GM18511 (cell line): ENCODE measurements at regions not wholly inside any gene's neighbourhood (a gene's known extent, or its start where the extent isn't known, plus 50 kb on each side); places are given as distances from the start of the nearest gene placed in this dataset.
"Not testable (repeated sequence)": the region's sequence is repeated elsewhere in the genome, so short reads cannot be mapped to it uniquely, and the experiment has no call there.

Experiments used
- ATAC-seq: cut with Tn5 transposase; IDR thresholded peaks from one replicate; pipeline ENCODE4 v1.9.1; 2021; ENCODE audit warnings: mild to moderate bottlenecking, moderate library complexity; ENCODE audit not compliant: unreplicated experiment

DNA sequence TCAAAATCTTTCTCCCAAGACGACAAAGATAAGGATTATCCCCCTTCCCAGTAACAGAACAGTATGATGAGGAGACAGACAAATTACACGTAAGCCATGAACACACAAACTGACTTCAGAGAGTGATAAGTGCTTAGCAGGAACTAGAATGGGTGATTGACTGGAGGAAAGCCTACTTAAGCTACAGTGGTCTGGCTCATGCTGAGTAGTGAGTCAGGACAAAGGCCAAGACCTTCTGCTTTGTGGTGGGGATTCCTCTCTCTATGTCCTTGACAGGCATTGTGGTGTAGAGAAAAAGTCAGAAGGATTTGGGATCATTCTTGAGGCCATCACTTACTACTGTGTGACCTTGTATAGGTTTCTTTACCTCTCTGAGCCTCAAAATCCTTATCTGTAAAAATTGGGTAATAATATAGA, 381.9 kb upstream of the CCL2 start:
- ATAC-seq, result no peak

- ATAC-seq, result no peak
Measured at GRCh38 chr17:33874617-33875060, 380.4 kb upstream of the CCL2 start.

DNA sequence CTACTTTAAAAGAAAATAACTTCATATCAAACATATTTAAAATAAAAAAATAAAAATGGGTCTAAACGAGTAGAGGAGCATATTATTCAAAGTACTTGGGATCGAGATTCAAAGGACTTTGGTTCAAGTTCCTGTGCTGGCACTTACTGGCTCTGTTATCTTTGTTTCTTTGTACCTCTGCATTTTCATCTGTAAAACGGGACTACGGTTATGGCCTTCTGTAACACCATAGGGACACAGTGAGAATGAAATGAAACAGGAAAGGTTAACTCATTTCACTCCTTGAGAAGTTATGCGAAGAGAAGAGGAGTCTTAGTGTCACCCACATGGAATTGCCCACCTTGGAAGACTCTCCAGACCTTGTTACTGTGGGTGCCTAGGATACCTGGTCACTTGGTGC, 379.1 kb upstream of the CCL2 start:
- ATAC-seq, result no peak

DNA sequence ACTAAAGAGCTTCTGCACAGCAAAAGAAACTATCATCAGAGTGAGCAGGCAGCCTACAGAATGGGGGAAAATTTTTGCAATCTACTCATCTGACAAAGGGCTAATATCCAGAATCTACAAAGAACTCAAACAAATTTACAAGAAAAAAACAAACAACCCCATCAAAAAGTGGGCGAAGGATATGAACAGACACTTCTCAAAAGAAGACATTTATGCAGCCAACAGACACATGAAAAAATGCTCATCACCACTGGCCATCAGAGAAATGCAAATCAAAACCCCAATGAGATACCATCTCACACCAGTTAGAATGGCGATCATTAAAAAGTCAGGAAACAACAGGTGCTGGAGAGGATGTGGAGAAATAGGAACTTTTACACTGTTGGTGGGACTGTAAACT, 372.8 kb upstream of the CCL2 start:
- not testable (repeated sequence) for ATAC-seq

GRCh38 chr17:33882677-33883076, 372.4 kb upstream of the CCL2 start:
- not testable (repeated sequence) for ATAC-seq

DNA sequence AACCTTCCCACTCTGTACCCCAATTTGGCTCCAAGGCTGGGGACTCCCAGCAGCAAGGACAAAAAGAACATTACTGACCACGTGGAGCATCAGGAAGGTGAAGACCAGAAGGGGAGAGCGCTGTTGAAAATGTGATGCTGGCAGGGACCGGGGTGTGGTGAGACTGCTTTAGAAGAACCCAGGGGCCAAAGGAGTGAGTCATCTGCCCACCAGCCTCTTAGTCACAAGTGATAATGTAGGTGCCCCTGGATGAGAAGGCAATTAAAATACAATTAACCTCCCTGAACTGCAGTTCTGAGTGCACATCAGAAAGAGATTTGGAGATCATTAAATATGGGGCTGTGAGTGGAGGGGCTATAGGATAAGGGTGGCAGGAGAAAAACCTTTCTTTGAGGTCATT, 366.6 kb upstream of the CCL2 start:
- no peak for ATAC-seq

DNA sequence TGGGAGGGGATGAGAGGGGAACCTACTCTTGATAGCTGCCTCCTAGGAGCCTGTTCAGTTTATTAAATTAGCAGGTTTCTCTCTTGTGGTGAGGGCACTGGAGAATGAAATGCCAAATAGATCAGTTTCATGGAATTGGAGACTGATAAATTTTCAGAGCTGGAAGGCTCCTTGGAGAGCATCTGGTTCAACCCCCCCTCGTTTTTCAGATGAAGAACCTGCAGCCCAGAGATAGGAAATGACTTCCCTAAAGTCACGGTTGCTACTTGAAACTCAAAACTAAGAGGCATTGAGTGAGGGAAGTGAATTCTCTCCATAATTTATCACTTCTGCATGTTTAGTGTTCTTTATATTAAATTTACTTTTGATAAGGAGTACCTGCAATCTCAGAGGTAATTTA, 366.0 kb upstream of the CCL2 start:
- ATAC-seq, result no peak

DNA sequence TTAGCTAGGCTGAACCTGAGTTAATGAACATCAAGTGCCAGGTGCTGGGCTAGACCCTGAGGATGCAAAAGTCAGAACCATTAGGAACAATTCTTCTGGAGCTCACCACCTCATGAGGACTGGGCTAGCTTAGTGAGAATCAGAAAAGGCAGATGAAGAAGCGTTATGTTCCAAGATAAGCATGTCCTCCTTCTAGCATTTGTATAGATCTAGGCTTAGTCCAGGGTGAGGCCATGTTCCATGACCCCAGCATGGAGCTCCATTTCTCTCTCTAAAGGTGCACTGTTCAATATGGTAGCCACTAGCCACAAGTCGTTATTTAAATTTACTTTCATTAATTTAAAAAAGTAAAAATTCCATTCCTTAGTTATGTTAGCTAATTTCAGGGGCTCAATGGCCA, 365.3 kb upstream of the CCL2 start:
- ATAC-seq, result no peak

DNA sequence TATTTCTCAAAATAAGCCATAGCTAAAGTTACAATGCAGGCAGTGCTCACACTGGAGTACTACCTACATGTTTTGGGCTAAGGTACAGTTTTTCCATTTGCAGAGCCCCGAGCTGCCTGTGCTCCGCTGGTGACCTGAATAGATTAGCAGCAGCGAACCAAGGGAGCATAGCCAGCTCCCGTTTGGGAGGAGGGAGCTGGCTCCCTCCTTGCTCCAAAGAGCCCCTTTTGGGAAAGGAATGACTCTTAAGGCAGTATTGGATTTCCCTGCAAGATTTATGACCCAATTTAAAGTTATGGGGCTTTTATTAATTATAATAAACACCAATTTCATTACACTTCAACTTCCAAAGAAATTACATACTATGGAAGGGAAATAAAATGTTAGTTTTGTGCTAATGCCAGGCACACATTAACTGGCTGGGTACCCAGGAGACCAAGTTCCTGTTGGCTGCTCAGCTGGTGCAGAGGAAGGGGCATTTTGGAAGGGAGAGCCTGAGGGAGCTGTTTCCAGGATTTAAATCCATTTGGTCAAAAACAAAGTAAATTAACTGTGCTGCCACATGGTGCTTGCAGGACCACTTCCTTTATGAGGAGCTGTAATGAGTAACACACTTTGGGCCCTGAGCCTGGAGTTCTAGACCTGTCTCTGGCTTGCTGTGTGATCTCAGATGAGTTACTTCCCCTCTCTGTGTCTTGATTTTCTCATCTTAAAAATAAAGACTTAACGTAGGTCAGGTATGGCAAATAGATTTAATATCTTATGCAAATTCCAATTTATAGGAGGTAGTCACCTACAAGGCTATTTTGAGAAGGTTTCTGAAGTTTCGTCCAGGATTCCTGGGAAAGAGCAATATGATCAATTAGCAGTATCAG, 362.1 kb upstream of the CCL2 start:
- no peak for ATAC-seq

- ATAC-seq, result no peak
Measured at GRCh38 chr17:33895491-33895890, 359.6 kb upstream of the CCL2 start.

GRCh38 chr17:33896263-33896662, 358.8 kb upstream of the CCL2 start:
- ATAC-seq, result no peak

- ATAC-seq, result no peak
Measured at GRCh38 chr17:33901085-33901484, 354.0 kb upstream of the CCL2 start.

DNA sequence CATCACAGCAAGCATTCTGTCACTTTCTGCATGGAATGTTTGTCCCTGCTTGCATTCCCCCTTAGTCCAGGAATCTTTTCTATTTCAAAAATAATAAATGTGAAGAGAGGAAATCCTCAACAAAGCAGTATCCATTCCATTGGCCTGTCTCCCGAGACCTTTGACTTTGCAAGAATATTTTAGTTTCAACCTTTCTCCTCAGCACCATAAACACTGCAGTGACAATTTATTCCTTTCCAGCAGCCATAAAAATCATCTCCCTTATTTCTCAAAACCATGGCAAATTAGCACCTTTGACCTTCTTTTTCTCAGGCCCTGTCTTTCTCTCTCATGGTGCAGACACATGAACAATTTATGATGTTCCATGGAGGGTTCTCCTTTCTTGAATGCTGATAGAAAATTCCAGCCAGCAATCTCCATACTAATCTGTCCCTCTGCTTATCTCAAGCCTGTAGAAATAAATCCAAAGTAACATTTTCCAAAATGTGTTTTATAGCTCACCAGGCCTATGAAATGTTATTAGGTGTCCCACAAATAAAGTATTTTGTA, 352.1 kb upstream of the CCL2 start:
- ATAC-seq, result no peak

DNA sequence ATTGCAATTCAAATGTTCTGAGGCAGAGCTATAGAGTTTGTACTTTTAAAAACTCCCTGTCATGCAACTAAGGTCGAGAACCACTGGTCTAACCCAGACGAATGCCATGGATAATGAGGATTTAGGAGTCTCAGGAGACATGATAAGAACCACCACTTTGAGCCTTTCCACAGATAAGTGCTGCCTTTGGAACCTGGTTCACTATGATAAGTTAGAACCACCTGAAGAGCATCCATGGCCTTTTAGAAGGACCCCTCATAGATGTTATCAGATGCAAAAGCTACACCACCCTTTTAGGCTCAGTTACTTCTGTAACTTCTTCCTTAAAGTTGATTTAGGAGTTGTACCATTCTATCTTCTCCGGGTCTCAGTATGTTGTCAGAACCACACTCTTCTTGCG, 350.6 kb upstream of the CCL2 start:
- no peak for ATAC-seq

GRCh38 chr17:33905338-33905800, 349.7 kb upstream of the CCL2 start:
- no peak for ATAC-seq

GRCh38 chr17:33908363-33909064, 346.6 kb upstream of the CCL2 start:
- ATAC-seq, result no peak

DNA sequence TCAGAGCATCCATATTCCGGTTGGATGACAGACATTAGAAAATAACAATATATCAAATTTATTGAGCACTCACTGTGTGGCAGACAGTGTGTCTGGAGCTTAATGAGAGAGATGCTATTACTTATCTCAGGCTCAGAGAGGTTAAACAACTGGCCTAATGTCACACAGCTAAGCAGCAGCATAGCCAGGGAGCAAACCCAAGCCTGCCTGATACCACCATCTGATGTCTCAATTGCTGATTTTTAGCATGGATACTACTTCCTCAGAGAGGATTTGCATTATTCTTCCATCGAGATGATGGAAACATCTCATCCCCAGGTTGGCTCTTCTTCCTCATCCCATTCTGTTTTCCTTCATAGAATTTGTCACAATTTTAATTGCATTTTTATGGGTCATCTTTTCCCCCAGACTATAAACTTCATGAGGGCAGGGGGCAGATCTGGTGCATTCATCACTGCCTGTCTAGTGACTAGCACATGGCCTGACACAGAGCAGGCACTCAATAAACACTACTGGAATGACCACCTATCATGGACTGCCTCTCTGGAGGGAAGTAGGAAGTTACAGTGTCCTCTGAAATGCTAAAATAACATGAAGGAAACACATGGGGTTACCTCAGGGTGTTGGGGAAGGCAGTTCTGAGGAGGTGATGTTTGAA, 344.8 kb upstream of the CCL2 start:
- ATAC-seq, result no peak

- ATAC-seq, result no peak
Measured at GRCh38 chr17:33914125-33914524, 341.0 kb upstream of the CCL2 start.

GRCh38 chr17:33922971-33923370, 332.1 kb upstream of the CCL2 start:
- no peak for ATAC-seq

DNA sequence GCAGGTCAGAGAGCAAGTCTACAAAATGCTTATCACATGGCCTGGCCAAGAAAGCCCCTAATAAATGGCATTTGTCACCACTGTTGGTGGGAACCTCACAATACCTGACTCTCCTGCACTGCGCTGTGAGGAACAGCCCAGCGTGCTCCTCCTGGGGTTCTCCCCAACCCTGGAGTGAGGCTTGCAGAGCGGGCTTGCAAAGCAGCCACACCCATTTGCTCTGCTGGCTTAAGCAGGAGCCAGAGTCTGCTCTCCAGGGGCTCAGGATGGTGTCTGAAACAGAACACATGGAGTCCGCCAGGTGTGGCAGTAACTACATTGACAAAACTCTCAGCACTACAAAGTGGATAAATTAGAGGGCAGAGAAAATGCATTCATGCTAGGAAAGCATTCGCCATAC, 331.0 kb upstream of the CCL2 start:
- ATAC-seq, result no peak

DNA sequence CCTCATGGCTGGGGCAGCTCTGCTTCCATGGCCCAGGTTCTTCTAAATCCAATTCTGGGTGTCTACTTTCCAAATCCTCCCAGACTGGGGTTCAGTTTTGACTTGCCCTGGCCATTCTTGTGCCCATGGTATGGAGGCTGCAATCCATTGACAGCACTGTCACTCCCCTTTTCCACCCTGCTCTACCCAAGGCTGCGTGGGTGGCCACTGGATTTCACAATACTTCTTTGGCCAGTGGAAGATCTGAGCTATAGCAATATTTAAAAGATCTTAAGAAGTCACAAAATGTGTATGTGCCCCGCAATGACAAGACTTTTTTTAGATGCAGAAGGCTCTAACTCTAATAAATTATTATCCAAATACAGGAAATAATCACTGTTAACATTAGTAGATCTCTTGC, 329.4 kb upstream of the CCL2 start:
- no peak for ATAC-seq
